A549 (cell line): ENCODE measurements at regions not wholly inside any gene's neighbourhood (a gene's known extent, or its start where the extent isn't known, plus 50 kb on each side); places are given as distances from the start of the nearest gene placed in this dataset.

Source experiments
- ATAC-seq, 2 experiments: fragments of 200-7000 bp in 1 of 2; fragments of >200 bp in 1 of 2; cut with Nextera tagmentation in 1 of 2; cut with Tn5 transposase in 1 of 2; 3 replicates each; pipeline versions ENCODE4 v1.8.0 to v1.9.1; 2018 to 2020; ENCODE audit warnings: mild to moderate bottlenecking in 1 of 2, moderate library complexity in 1 of 2
- CTCF ChIA-PET: fragments of 300-600 bp; sonication (Branson Sonifier 250); formaldehyde crosslinking; extraction: SDS; loops from one replicate; lab custom pipeline; 2021; ENCODE audit warnings: antibody characterized with exemption, inconsistent platforms; lab: Yijun Ruan, JAX
- POLR2A ChIA-PET: fragments of 350-600 bp; formaldehyde crosslinking; extraction: SDS; loops from one replicate; lab custom pipeline; 2021; ENCODE audit warnings: antibody characterized with exemption, inconsistent platforms; lab: Yijun Ruan, JAX
- DNase-seq, 2 experiments: peaks; one replicate each; pipeline versions ENCODE4 v3.0.0 to v3.0.0-alpha.2; 2011 to 2016; ENCODE audit warnings: low read depth in 1 of 2, low spot score in 1 of 2
- FAIRE-seq: peaks from 2 replicates; lab custom pipeline; 2011; peaks lifted over from hg19 to GRCh38; lab: Jason Lieb, UNC
- H3K27ac ChIP-seq, 2 experiments: fragments of >200 bp; sonication (Bioruptor Twin); formaldehyde crosslinking; 3 replicates each; pipeline ENCODE4 v1.5.1; 2016 to 2017
- H3K4me1 ChIP-seq: fragments of >200 bp; sonication (Bioruptor Twin); formaldehyde crosslinking; 3 replicates; pipeline ENCODE4 v1.6.1; 2016
- H3K4me2 ChIP-seq: fragments of >200 bp; sonication (Bioruptor Twin); formaldehyde crosslinking; 3 replicates; pipeline ENCODE4 v1.6.1; 2016
- H3K4me3 ChIP-seq: fragments of >200 bp; sonication (Bioruptor Twin); formaldehyde crosslinking; 3 replicates; pipeline ENCODE4 v1.5.1; 2016
- H3K9me3 ChIP-seq: fragments of >200 bp; sonication (Bioruptor Twin); formaldehyde crosslinking; 3 replicates; pipeline ENCODE4 v1.6.1; 2016
- BHLHE40 ChIP-seq: IDR thresholded peaks from 2 replicates; pipeline ENCODE4 v1.6.1; 2012; ENCODE audit warnings: low read depth, low read length, inconsistent platforms
- CHD2 ChIP-seq: fragments of 150-350 bp; IDR thresholded peaks from 2 replicates; pipeline ENCODE4 v1.6.1; 2014; ENCODE audit warnings: low read length; ENCODE audit not compliant: partially characterized antibody
- HDAC2 ChIP-seq: fragments of 200-600 bp; sonication (generic); IDR thresholded peaks from 2 replicates; pipeline ENCODE4 v1.6.1; 2016
- HOXB5 ChIP-seq: fragments of 250-450 bp; sonication (Bioruptor Pico); IDR thresholded peaks from 2 replicates; pipeline ENCODE4 v1.5.0; 2020; ENCODE audit warnings: mild to moderate bottlenecking, moderate library complexity
- JUN ChIP-seq, 2 experiments: fragments of >200 bp; sonication (Bioruptor Twin); formaldehyde crosslinking; IDR thresholded peaks; 2 replicates in 1 of 2; 3 replicates in 1 of 2; pipeline ENCODE4 v1.6.1; 2016 to 2017
- NPAS2 ChIP-seq: fragments of 250-450 bp; sonication (Bioruptor Pico); IDR thresholded peaks from 2 replicates; pipeline ENCODE4 v1.8.0; 2022; ENCODE audit warnings: mild to moderate bottlenecking, moderate library complexity, borderline replicate concordance
- RFX5 ChIP-seq: fragments of 450-650 bp; IDR thresholded peaks from 2 replicates; pipeline ENCODE4 v1.7.1; 2014; ENCODE audit warnings: antibody characterized with exemption, mild to moderate bottlenecking, moderate library complexity
- ZNF302 ChIP-seq: fragments of 250-450 bp; sonication (Bioruptor Pico); IDR thresholded peaks from 2 replicates; pipeline ENCODE4 v1.9.0; 2021; ENCODE audit warnings: inconsistent platforms, mild to moderate bottlenecking, moderate library complexity
- WGBS: methylation state at CpG from one replicate; pipeline ENCODE4 v1.1.6; 2017; ENCODE audit errors: missing lambda C conversion rate; 5-methylcytosine and 5-hydroxymethylcytosine counted together
- TF ChIP-seq, protein P1 (sequence below): fragments of 150-350 bp; IDR thresholded peaks from 2 replicates; pipeline ENCODE4 v1.6.1; 2014; ENCODE audit warnings: low read depth, mild to moderate bottlenecking, low read length
- TF ChIP-seq, protein P2 (sequence below): IDR thresholded peaks from 2 replicates; pipeline ENCODE4 v1.6.1; 2012
- TF ChIP-seq, protein P3 (sequence below): fragments of 200-600 bp; sonication (generic); IDR thresholded peaks from 2 replicates; pipeline ENCODE4 v1.6.1; 2016; ENCODE audit warnings: antibody characterized with exemption, mild to moderate bottlenecking, moderate library complexity
- TF ChIP-seq, protein P4 (sequence below): fragments of >200 bp; sonication (Bioruptor Twin); formaldehyde crosslinking; IDR thresholded peaks from 3 replicates; pipeline ENCODE4 v1.6.1; 2016

DNA sequence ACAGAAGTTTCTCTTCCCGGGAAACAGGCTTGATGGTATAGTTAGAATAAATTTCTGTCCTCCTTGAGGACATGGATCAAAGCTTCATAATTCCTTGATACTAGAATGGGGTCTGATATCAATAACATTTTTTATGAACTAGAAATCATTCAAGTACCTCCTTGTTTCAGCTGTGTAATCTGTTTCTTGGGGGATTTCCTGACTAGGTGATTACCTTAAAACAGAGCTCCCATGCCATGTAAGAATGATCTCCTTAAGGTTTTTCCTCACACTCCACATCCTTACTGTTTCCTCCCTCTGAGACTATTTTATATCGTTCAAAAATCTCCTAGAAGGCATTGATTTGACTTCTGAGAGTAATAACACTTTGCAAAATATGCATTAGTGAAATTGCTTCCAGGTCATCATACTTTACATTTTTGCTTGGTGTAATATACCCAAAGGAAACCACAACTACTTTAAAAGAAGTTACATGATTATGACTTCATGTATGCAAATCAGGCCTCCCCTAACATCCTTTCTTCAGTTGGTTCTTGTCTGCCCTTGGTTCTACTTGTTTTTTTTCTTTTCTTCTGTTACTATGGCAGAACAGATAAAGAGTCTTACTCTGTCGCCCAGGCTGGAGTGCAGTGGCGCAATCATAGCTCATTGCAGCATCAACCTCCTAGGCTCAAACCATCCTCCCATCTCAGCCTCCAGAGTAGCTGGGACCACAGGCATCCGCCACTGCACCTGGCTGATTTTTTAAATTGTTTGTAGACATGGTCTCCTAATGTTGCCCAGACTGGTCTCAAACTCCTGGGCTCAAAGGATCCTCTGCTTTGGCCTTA lies 388.8 kb downstream of the ZFHX3 start:
- H3K9me3 ChIP-seq: no peaks in the 10 kb centered on the region
- no peak for ATAC-seq
- POLR2A ChIA-PET: no interaction called here
- CTCF ChIA-PET: interaction anchor here (0.9 kb wide), 1 partner anchor 9 kb away, joined by 4 read pairs; no protein-coding TSS in a partner anchor
- WGBS: 69% methylated on average over 5 of the region's 5 CpGs
- no peak overlapping the region for H3K27ac ChIP-seq
- H3K4me1 ChIP-seq: peaks cover 3% of the 10 kb centered on the region; the same call in 1 of the 3 replicates
- TF ChIP-seq NPAS2 (CRISPR knock-in tag) (no peak), CHD2 (no peak), JUN (IDR thresholded peaks at IDR 0.05) (no peak)
- TF ChIP-seq, all 56 proteins: peak for 0
- no peak for FAIRE-seq
- Histone ChIP-seq H3K4me3 (no peak overlapping the region), H3K4me2 (no peak overlapping the region)
- no peak for DNase-seq

DNA sequence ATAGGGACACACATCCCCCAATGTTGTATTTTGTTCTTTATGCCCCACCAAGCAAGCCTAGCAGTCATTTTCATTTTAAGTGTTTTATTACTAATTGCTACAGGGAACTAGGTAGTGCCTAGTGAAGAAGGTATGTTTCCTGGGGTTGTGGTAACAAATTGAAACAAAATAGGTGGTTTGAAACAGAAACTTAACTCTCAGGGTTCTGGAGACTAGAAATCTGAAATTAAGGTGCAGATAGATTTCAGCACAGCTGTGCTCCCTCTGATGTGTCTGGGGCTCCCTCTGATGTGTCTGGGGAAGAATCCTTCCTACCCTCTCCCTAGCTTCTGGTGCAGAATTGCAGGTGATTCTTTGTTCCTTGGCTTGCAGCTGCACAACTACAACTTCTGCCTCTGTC lies 390.1 kb downstream of the ZFHX3 start:
- no peak for DNase-seq
- CTCF ChIA-PET: no interaction called here
- no peak for FAIRE-seq
- Histone ChIP-seq H3K4me1 (no peaks in the 10 kb centered on the region), H3K4me3 (no peak overlapping the region), H3K27ac (no peak overlapping the region)
- POLR2A ChIA-PET: no interaction called here
- no peak for TF ChIP-seq ZNF302 (CRISPR knock-in tag)
- TF ChIP-seq, protein P1, sequence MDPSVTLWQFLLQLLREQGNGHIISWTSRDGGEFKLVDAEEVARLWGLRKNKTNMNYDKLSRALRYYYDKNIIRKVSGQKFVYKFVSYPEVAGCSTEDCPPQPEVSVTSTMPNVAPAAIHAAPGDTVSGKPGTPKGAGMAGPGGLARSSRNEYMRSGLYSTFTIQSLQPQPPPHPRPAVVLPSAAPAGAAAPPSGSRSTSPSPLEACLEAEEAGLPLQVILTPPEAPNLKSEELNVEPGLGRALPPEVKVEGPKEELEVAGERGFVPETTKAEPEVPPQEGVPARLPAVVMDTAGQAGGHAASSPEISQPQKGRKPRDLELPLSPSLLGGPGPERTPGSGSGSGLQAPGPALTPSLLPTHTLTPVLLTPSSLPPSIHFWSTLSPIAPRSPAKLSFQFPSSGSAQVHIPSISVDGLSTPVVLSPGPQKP: no peak
- TF ChIP-seq, protein P2, sequence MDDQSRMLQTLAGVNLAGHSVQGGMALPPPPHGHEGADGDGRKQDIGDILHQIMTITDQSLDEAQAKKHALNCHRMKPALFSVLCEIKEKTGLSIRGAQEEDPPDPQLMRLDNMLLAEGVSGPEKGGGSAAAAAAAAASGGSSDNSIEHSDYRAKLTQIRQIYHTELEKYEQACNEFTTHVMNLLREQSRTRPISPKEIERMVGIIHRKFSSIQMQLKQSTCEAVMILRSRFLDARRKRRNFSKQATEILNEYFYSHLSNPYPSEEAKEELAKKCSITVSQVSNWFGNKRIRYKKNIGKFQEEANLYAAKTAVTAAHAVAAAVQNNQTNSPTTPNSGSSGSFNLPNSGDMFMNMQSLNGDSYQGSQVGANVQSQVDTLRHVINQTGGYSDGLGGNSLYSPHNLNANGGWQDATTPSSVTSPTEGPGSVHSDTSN: no peak
- TF ChIP-seq, protein P3, sequence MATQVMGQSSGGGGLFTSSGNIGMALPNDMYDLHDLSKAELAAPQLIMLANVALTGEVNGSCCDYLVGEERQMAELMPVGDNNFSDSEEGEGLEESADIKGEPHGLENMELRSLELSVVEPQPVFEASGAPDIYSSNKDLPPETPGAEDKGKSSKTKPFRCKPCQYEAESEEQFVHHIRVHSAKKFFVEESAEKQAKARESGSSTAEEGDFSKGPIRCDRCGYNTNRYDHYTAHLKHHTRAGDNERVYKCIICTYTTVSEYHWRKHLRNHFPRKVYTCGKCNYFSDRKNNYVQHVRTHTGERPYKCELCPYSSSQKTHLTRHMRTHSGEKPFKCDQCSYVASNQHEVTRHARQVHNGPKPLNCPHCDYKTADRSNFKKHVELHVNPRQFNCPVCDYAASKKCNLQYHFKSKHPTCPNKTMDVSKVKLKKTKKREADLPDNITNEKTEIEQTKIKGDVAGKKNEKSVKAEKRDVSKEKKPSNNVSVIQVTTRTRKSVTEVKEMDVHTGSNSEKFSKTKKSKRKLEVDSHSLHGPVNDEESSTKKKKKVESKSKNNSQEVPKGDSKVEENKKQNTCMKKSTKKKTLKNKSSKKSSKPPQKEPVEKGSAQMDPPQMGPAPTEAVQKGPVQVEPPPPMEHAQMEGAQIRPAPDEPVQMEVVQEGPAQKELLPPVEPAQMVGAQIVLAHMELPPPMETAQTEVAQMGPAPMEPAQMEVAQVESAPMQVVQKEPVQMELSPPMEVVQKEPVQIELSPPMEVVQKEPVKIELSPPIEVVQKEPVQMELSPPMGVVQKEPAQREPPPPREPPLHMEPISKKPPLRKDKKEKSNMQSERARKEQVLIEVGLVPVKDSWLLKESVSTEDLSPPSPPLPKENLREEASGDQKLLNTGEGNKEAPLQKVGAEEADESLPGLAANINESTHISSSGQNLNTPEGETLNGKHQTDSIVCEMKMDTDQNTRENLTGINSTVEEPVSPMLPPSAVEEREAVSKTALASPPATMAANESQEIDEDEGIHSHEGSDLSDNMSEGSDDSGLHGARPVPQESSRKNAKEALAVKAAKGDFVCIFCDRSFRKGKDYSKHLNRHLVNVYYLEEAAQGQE: no peak
- TF ChIP-seq, all 56 proteins: peak for 0
- Histone ChIP-seq H3K9me3 (no peaks in the 10 kb centered on the region), H3K4me2 (no peak overlapping the region)
- ATAC-seq: no peak

DNA sequence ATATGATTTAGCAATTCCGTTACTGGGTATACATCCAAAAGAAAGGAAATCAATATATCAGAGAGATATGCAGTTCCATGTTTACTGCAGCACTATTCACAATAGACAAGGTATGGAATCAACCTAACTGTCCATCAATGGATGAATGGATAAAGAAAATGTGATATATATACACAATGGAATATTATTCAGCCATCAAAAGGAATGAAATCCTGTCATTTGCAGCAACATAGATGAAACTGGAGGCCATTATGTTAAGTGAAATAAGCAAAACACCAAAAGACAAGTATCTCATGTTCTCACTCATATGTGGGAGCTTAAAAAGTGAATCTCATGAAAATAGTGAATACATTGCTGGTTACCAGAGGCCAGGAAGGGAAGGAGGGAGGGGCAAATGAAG lies 390.8 kb downstream of the ZFHX3 start:
- Histone ChIP-seq H3K4me1 (no peaks in the 10 kb centered on the region), H3K4me3 (no peak overlapping the region), H3K27ac (no peak overlapping the region), H3K9me3 (no peaks in the 10 kb centered on the region), H3K4me2 (no peak overlapping the region)
- no peak for ATAC-seq
- POLR2A ChIA-PET: no interaction called here
- FAIRE-seq: no peak
- TF ChIP-seq HOXB5 (CRISPR knock-in tag) (no peak), HDAC2 (no peak), RFX5 (no peak), BHLHE40 (no peak)
- no peak for DNase-seq
- CTCF ChIA-PET: no interaction called here
- 92% methylated on average over 1 of the region's 1 CpG for WGBS

DNA sequence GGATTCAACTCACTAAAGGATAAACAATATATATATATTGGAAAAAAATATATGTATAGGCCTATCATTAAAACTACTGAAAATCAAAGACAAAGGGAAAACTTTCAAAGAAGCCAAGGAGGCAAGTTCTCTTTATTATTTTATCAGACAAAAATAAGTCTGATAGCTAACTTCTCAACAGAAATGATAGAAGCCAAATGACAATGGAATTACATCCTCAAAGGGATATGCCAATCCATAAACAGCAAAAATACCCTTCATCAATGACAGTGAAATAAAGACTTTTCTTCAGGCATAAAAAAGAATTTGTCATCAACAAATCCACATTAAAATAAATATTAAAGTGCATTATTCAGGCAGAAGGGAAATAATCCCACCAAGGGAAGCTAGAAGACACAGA lies 393.4 kb downstream of the ZFHX3 start:
- no peak for FAIRE-seq
- H3K4me3 ChIP-seq: no peak overlapping the region
- ATAC-seq: no peak
- ChIA-PET CTCF (interaction anchor here (0.6 to 1.4 kb wide), 2 partner anchors 9 to 1560 kb away, joined by 3 read pairs; no protein-coding TSS in a partner anchor), POLR2A (no interaction called here)
- no peaks in the 10 kb centered on the region for H3K9me3 ChIP-seq
- DNase-seq: no peak
- no peaks in the 10 kb centered on the region for H3K4me1 ChIP-seq
- H3K4me2 ChIP-seq: no peak overlapping the region
- TF ChIP-seq, protein P4, sequence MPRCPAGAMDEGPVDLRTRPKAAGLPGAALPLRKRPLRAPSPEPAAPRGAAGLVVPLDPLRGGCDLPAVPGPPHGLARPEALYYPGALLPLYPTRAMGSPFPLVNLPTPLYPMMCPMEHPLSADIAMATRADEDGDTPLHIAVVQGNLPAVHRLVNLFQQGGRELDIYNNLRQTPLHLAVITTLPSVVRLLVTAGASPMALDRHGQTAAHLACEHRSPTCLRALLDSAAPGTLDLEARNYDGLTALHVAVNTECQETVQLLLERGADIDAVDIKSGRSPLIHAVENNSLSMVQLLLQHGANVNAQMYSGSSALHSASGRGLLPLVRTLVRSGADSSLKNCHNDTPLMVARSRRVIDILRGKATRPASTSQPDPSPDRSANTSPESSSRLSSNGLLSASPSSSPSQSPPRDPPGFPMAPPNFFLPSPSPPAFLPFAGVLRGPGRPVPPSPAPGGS: no peak
- H3K27ac ChIP-seq: no peak overlapping the region
